Left lung (tissue), 4 donors: ENCODE measurements at regions not wholly inside any gene's neighbourhood (a gene's known extent, or its start where the extent isn't known, plus 50 kb on each side); places are given as distances from the start of the nearest gene placed in this dataset.
A peak's percentile ranks its signal among the peaks of the same experiment; 100 is the strongest.

Experiments used
- ATAC-seq: fragments of 200-7000 bp; cut with Tn5 transposase; one replicate; pipeline ENCODE4 v1.9.1; 2020; ENCODE audit warnings: moderate library complexity
- DNase-seq, 4 donors: peaks; one replicate each; pipeline ENCODE4 v3.0.0-alpha.2; 2013 to 2020
- H3K27ac ChIP-seq, 2 donors: fragments of 200-600 bp; sonication (generic) in 1 of 2; one replicate each; pipeline versions ENCODE4 v1.5.0 to v1.8.0; 2020 to 2021
- H3K27me3 ChIP-seq, 2 donors: fragments of 200-600 bp; sonication (generic) in 1 of 2; one replicate each; pipeline versions ENCODE4 v1.5.0 to v1.8.0; 2020 to 2021
- H3K36me3 ChIP-seq, 2 donors: fragments of 200-600 bp; sonication (generic) in 1 of 2; one replicate each; pipeline versions ENCODE4 v1.5.0 to v1.8.0; 2020 to 2021
- H3K4me1 ChIP-seq, 2 donors: fragments of 200-600 bp; one replicate each; pipeline ENCODE4 v1.8.0; 2021
- H3K4me3 ChIP-seq, 2 donors: fragments of 200-600 bp; sonication (generic) in 1 of 2; one replicate each; pipeline versions ENCODE4 v1.5.0 to v1.8.0; 2020 to 2021; ENCODE audit warnings: mild to moderate bottlenecking in 1 of 2
- H3K9me3 ChIP-seq, 2 donors: fragments of 200-600 bp; sonication (generic) in 1 of 2; one replicate each; pipeline versions ENCODE4 v1.5.0 to v1.8.0; 2020 to 2021
- CTCF ChIP-seq, 2 donors: fragments of 200-600 bp; sonication (generic) in 1 of 2; IDR thresholded peaks; one replicate each; pipeline versions ENCODE4 v1.5.0 to v1.8.0; 2021; ENCODE audit warnings: antibody characterized with exemption in 2 of 2
- intact Hi-C, 2 donors: fragments of 100-400 bp; cut with DNase I; formaldehyde crosslinking; loops; one replicate each; pipeline versions ENCODE4 v1.11.2 to v1.14.2; 2022
- donor health status: DM: no; HTN: yes; CAD: no.
- donor health status: DM: no; HTN: no; CAD: no.

- Histone ChIP-seq H3K27me3 (no peaks in the 10 kb centered on the region), H3K4me3 (no peak overlapping the region), H3K27ac (no peak overlapping the region), H3K36me3 (no peaks in the 10 kb centered on the region), H3K4me1 (no peaks in the 10 kb centered on the region), H3K9me3 (peaks cover 0 to 3% of the 10 kb centered on the region in 2 donors)
- TF ChIP-seq CTCF (IDR thresholded peaks at IDR 0.05) = no peak
- intact Hi-C loops = no loop called here
- DNase-seq (no peak), ATAC-seq (peak; percentile 21)
Measured at GRCh38 chr2:14756122-14756541, 123.6 kb downstream of the LRATD1 start.

- intact Hi-C loops = no loop called here
- no peak for TF ChIP-seq CTCF (IDR thresholded peaks at IDR 0.05)
- no peak overlapping the region for H3K27ac ChIP-seq
- H3K4me3 ChIP-seq = no peak overlapping the region
- no peaks in the 10 kb centered on the region for H3K4me1 ChIP-seq
- H3K9me3 ChIP-seq = no peaks in the 10 kb centered on the region
- H3K36me3 ChIP-seq = no peaks in the 10 kb centered on the region
- DNase-seq (no peak), ATAC-seq (peak; percentile 57)
- H3K27me3 ChIP-seq = no peaks in the 10 kb centered on the region
Measured at GRCh38 chr2:14756981-14757657, 124.6 kb downstream of the LRATD1 start.

GRCh38 chr2:14759082-14759481 lies 126.6 kb downstream of the LRATD1 start:
- no peaks in the 10 kb centered on the region for H3K36me3 ChIP-seq
- ATAC-seq (no peak), DNase-seq (no peak)
- TF ChIP-seq CTCF (IDR thresholded peaks at IDR 0.05) = no peak
- intact Hi-C loops = no loop called here
- H3K27ac ChIP-seq = no peak overlapping the region
- H3K9me3 ChIP-seq = peaks cover 0 to 2% of the 10 kb centered on the region in 2 donors
- no peaks in the 10 kb centered on the region for H3K27me3 ChIP-seq
- no peak overlapping the region for H3K4me3 ChIP-seq
- H3K4me1 ChIP-seq = no peaks in the 10 kb centered on the region

- Histone ChIP-seq H3K4me3 (no peak overlapping the region), H3K4me1 (no peaks in the 10 kb centered on the region), H3K9me3 (peaks cover 0 to 2% of the 10 kb centered on the region in 2 donors), H3K27ac (no peak overlapping the region), H3K27me3 (no peaks in the 10 kb centered on the region), H3K36me3 (no peaks in the 10 kb centered on the region)
- ATAC-seq = no peak
- intact Hi-C loops = no loop called here
- no peak for TF ChIP-seq CTCF (IDR thresholded peaks at IDR 0.05)
- DNase-seq = no peak
Measured at GRCh38 chr2:14760169-14760568, 127.7 kb downstream of the LRATD1 start.

GRCh38 chr2:14761118-14761517 lies 128.6 kb downstream of the LRATD1 start:
- H3K27me3 ChIP-seq = no peaks in the 10 kb centered on the region
- intact Hi-C loops = no loop called here
- H3K4me1 ChIP-seq = no peaks in the 10 kb centered on the region
- no peak for TF ChIP-seq CTCF (IDR thresholded peaks at IDR 0.05)
- no peak for ATAC-seq
- no peak for DNase-seq
- no peak overlapping the region for H3K4me3 ChIP-seq
- H3K27ac ChIP-seq = no peak overlapping the region
- H3K36me3 ChIP-seq = no peaks in the 10 kb centered on the region
- peaks cover 0 to 2% of the 10 kb centered on the region in 2 donors for H3K9me3 ChIP-seq
